ENCODE measurements at regions not wholly inside any gene's neighbourhood (a gene's known extent, or its start where the extent isn't known, plus 50 kb on each side); places are given as distances from the start of the nearest gene placed in this dataset.

GRCh38 chr20:11546939-11547338, 370.8 kb upstream of the BTBD3 start:
- H2AFZ ChIP-seq (replicated peaks; ENCODE audit: low read length, poor library complexity), result peak overlapping the region; percentile 61
- H4K8ac ChIP-seq (ENCODE audit: low read depth in 2 of 2, low read length in 2 of 2), result no peak overlapping the region
- H3K79me1 ChIP-seq (ENCODE audit: low read depth in 1 of 2, low read length in 2 of 2), result no peaks in the 10 kb centered on the region
- no peak overlapping the region for H2BK20ac ChIP-seq (ENCODE audit: low read depth, low read length)
- DNase-seq (no peak), ATAC-seq (ENCODE audit: low read depth) (no peak)
- no peaks in the 10 kb centered on the region for H3K36me3 ChIP-seq (ENCODE audit: control insufficient read depth, insufficient read depth, low read length)
- H3K56ac ChIP-seq (ENCODE audit: extremely low read depth, insufficient read depth, low read length), result no peak overlapping the region
- no peak overlapping the region for H3K9ac ChIP-seq (ENCODE audit: low read depth, low read length)
- H3K4ac ChIP-seq (ENCODE audit: low read depth, low read length), result no peak overlapping the region
- no peaks in the 10 kb centered on the region for H4K20me1 ChIP-seq (ENCODE audit: insufficient read depth, low read length)
- no peak overlapping the region for H4K5ac ChIP-seq (ENCODE audit: low read depth, low read length)
- H2BK120ac ChIP-seq (ENCODE audit: low read depth, low read length), result no peak overlapping the region
- no peak overlapping the region for H2BK5ac ChIP-seq (ENCODE audit: low read depth, low read length, poor library complexity, severe bottlenecking)
- no peak overlapping the region for H3K14ac ChIP-seq (replicated peaks; ENCODE audit: low read depth, low read length)
- TF ChIP-seq CTCF (conservative IDR thresholded peaks at IDR 0.05; ENCODE audit: low read depth, low read length), result no peak
- no peak for TF ChIP-seq BHLHE40 (IDR thresholded peaks at IDR 0.05; ENCODE audit: low read depth, low read length)
- TF ChIP-seq, protein P1, sequence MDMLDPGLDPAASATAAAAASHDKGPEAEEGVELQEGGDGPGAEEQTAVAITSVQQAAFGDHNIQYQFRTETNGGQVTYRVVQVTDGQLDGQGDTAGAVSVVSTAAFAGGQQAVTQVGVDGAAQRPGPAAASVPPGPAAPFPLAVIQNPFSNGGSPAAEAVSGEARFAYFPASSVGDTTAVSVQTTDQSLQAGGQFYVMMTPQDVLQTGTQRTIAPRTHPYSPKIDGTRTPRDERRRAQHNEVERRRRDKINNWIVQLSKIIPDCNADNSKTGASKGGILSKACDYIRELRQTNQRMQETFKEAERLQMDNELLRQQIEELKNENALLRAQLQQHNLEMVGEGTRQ (IDR thresholded peaks at IDR 0.05; ENCODE audit: low read depth, low read length), result no peak
- no peak overlapping the region for H3K18ac ChIP-seq (ENCODE audit: low read depth, low read length)
- no peak overlapping the region for H2AK5ac ChIP-seq (ENCODE audit: low read depth, low read length)
- intact Hi-C loops (cut with micrococcal nuclease) (loop anchor here (10.0 kb wide), 2 partner anchors 1112 to 1932 kb away; partner anchors contain the start of genes MKKS and SLX4IP), dilution Hi-C loops (cut with HindIII; ENCODE audit: low sequenced_read_pairs, unreplicated experiment) (loop anchor here (25.0 kb wide), 1 partner anchor 885 kb away; the partner anchor contains the start of gene JAG1), in situ Hi-C loops (cut with MboI; ENCODE audit: low sequenced_read_pairs) (loop anchor here (10.0 kb wide), 2 partner anchors 872 to 1082 kb away; partner anchors contain the start of gene JAG1)
- H3K9me1 ChIP-seq (ENCODE audit: insufficient read depth, low read length), result no peaks in the 10 kb centered on the region
- peaks cover 4% of the 10 kb centered on the region for H3K27me3 ChIP-seq (ENCODE audit: control insufficient read depth, insufficient read depth, low read length)
- H3K4me3 ChIP-seq (ENCODE audit: insufficient read depth, low read depth, low read length), result no peak overlapping the region
- POLR2A ChIA-PET (ENCODE audit: unreplicated experiment), result interaction anchor here (0.6 kb wide), 1 partner anchor 394 kb away, joined by 11 read pairs; no protein-coding TSS in a partner anchor
- no peak overlapping the region for H3K27ac ChIP-seq (ENCODE audit: insufficient read depth, low read length)
- H3K23ac ChIP-seq (ENCODE audit: low read depth, low read length), result no peak overlapping the region
- H3K4me1 ChIP-seq (ENCODE audit: control insufficient read depth, insufficient read depth, low read length), result no peaks in the 10 kb centered on the region; the same call in none of the 2 replicates
- CTCF ChIA-PET, result interaction anchor here (0.6 kb wide), 2 partner anchors 189 to 1217 kb away, joined by 3 read pairs; no protein-coding TSS in a partner anchor
- H3K9me3 ChIP-seq (ENCODE audit: control insufficient read depth, insufficient read depth, low read length), result no peaks in the 10 kb centered on the region
- H4K91ac ChIP-seq (ENCODE audit: insufficient read depth, low read depth, low read length), result no peak overlapping the region
- no TSS peak for BruUV-seq (replicated peaks)
- H2AK9ac ChIP-seq (replicated peaks; ENCODE audit: low read depth, low read length, poor library complexity), result no peak overlapping the region
- no peak overlapping the region for H3K4me2 ChIP-seq (ENCODE audit: low read depth, low read length)
- no peak overlapping the region for H2BK15ac ChIP-seq (ENCODE audit: low read depth, low read length)
- WGBS, 2 experiments (ENCODE audit: extremely low coverage in 2 of 2, insufficient read length in 1 of 2), result no CpG with 5 or more reads among the region's 7 CpGs
